ENCODE measurements at regions not wholly inside any gene's neighbourhood (a gene's known extent, or its start where the extent isn't known, plus 50 kb on each side); places are given as distances from the start of the nearest gene placed in this dataset.

GRCh38 chr1:101653482-101653946 is 343.2 kb downstream of the OLFM3 start:
- no peak for TF ChIP-seq CTCF (IDR thresholded peaks at IDR 0.05)
- no peak for TF ChIP-seq POLR2A (IDR thresholded peaks at IDR 0.05)
- TF ChIP-seq EP300 (IDR thresholded peaks at IDR 0.05), result no peak
- TF ChIP-seq POLR2AphosphoS5 (IDR thresholded peaks at IDR 0.05), result no peak

Measured in suprapubic skin (tissue), 4 donors.